Anterior cingulate cortex (tissue), 58 donors: ENCODE measurements at regions not wholly inside any gene's neighbourhood (a gene's known extent, or its start where the extent isn't known, plus 50 kb on each side); places are given as distances from the start of the nearest gene placed in this dataset.
"Not testable (repeated sequence)": the region's sequence is repeated elsewhere in the genome, so short reads cannot be mapped to it uniquely, and the experiment has no call there.

Experiments used
- DNase-seq, 58 donors: peaks; one replicate each; lab custom pipeline; 2025; lab: John Stamatoyannopoulos, UW

- DNase-seq: no peak
Observed at GRCh38 chr4:73348185-73348584, 55.9 kb upstream of the ALB start.

- no peak for DNase-seq
Observed at GRCh38 chr4:73347497-73347896, 56.6 kb upstream of the ALB start.

GRCh38 chr4:73345399-73345975 lies 58.6 kb upstream of the ALB start:
- DNase-seq: no peak

GRCh38 chr4:73344106-73344505 lies 60.0 kb upstream of the ALB start:
- no peak for DNase-seq

GRCh38 chr4:73343432-73343831 lies 60.7 kb upstream of the ALB start:
- no peak for DNase-seq

- DNase-seq: peak in 44 of 58 donors; percentile 1 to 81 (median 16)
Observed at GRCh38 chr4:73341454-73341853, 62.6 kb upstream of the ALB start.

- no peak for DNase-seq
Observed at GRCh38 chr4:73340917-73341316, 63.2 kb upstream of the ALB start.

- DNase-seq: no peak
Observed at GRCh38 chr4:73335679-73336078, 68.4 kb upstream of the ALB start.

- not testable (repeated sequence) for DNase-seq
Observed at GRCh38 chr4:73332012-73332411, 72.1 kb upstream of the ALB start.

GRCh38 chr4:73329300-73329699 lies 70.7 kb upstream of the ANKRD17 start:
- DNase-seq: no peak

- not testable (repeated sequence) for DNase-seq
Observed at GRCh38 chr4:73325776-73326175, 67.2 kb upstream of the ANKRD17 start.

- DNase-seq: no peak
Observed at GRCh38 chr4:73317092-73317491, 58.5 kb upstream of the ANKRD17 start.

- no peak for DNase-seq
Observed at GRCh38 chr4:73315091-73315490, 56.5 kb upstream of the ANKRD17 start.

GRCh38 chr4:73312967-73313366 lies 54.4 kb upstream of the ANKRD17 start:
- DNase-seq: no peak

- DNase-seq: no peak
Observed at GRCh38 chr4:73311428-73311827, 52.8 kb upstream of the ANKRD17 start.

- DNase-seq: no peak
Observed at GRCh38 chr4:73309211-73309610, 50.6 kb upstream of the ANKRD17 start.
